Ovary (tissue), 3 donors: ENCODE measurements at regions not wholly inside any gene's neighbourhood (a gene's known extent, or its start where the extent isn't known, plus 50 kb on each side); places are given as distances from the start of the nearest gene placed in this dataset.

Experiments
- CTCF ChIP-seq, 3 donors: fragments of 450-650 bp in 2 of 3; fragments of 200-600 bp in 1 of 3; IDR thresholded peaks; one replicate each; pipeline versions ENCODE4 v1.5.1 to v1.8.0; 2016 to 2022; ENCODE audit warnings: antibody characterized with exemption in 3 of 3, mild to moderate bottlenecking in 1 of 3
- EP300 ChIP-seq: sonication (generic); formaldehyde crosslinking; IDR thresholded peaks from one replicate; pipeline ENCODE4 v1.6.1; 2017; ENCODE audit warnings: antibody characterized with exemption
- POLR2A ChIP-seq: fragments of 450-650 bp; IDR thresholded peaks from one replicate; pipeline ENCODE4 v1.6.1; 2017; ENCODE audit warnings: antibody characterized with exemption, mild to moderate bottlenecking, moderate library complexity
- donor health status: DM: no; HTN: no; CAD: no.

GRCh38 chr3:110074095-110074494, 736.7 kb upstream of the DPPA4 start:
- TF ChIP-seq CTCF (IDR thresholded peaks at IDR 0.05) (no peak), POLR2A (no peak), EP300 (no peak)
